GM18858 (cell line): ENCODE measurements at regions not wholly inside any gene's neighbourhood (a gene's known extent, or its start where the extent isn't known, plus 50 kb on each side); places are given as distances from the start of the nearest gene placed in this dataset.
"Not testable (repeated sequence)": the region's sequence is repeated elsewhere in the genome, so short reads cannot be mapped to it uniquely, and the experiment has no call there.

Experiments used
- ATAC-seq: cut with Tn5 transposase; IDR thresholded peaks from one replicate; pipeline ENCODE4 v1.9.1; 2021; ENCODE audit not compliant: unreplicated experiment

DNA sequence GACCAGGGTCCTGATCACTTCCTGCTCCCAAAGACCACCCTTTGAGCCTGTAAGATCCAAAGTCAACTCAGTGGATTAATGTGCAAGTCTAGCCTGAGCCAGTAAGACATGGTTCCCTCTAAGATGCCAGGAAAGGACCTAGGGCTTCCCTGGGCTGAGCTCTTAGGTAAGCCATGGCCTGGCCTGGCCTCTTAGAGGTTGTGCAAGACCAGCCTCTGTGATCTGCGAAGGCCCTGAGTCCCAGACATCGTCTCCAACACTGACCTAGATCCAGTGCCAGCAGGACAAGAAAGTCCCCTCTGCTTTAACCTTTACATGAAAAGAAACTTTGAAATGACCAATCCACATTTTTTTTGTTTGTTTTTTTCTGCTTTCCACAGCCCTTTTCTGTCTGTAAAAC, 73.6 kb upstream of the CYP1B1 start:
- ATAC-seq = no peak

DNA sequence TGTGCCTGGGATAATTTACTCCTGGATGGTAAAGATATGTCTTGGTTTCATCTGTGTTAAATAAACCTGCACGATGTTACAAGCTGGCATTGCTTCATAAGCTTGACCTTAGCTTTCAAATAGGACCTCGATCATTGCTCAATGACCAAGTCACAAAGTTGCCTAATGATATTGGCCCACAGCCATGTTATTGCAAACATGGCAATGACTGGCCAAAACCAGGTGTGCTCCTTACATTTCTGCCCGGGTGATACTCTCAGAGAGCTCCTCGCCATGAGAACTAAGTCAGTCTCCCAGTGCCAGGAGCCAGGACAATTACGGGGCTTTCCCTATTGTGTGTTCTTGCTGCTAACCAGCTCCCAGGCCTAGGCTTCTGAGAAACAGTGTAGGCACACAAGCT, 72.5 kb upstream of the CYP1B1 start:
- no peak for ATAC-seq

DNA sequence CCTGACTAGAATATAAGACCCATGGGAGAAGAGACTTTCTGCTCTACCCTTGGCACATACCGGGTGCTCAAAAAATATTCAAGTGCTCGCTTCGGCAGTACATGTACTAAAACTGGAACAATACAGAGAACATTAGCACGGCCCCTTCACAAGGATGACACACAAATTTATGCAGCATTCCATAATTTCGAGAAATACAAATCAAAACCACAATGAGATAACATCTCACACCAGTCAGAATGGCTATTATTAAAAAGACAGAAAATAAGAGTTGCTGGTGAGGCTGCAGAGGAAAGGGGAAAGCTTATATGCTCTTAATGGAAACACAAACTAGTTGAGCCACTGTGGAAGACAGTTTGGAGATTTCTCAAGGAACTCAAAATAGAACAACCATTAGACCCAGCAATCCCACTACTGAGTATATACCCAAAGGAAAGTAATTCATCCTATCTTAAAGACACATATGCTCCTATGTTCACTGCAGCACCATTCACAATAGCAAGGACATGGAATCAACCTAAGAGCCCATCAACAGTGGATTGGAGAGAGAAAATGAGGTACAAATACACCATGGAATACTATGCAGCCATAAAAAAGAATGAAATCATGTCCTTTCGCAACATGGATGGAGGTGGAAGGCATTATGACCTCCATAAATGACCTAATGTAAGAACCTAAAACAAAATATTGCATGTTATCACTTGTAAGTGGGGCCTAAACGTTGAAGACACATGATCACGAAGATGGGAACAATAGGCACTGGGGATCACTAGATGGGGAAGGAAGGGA, 71.6 kb upstream of the CYP1B1 start:
- ATAC-seq = no peak

DNA sequence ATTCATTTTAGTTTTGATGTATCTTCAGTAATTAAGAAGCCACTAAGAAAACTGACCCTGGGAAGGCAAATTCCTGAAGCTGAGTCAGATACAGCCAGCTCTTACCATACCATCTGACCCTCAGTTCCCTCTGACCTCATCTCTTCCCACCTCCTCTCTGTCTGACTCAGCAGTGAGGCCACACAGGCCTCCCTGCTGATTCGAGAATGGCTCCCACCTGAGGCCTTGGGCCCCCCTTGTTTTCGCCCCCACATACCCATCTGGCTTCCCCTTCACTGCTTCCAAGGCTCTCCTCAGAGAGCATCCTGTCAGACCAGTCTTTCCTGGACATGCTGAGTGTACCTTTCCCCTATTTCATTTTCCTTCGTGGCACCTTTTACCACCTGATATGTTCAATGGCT, 71.0 kb upstream of the CYP1B1 start:
- peak; percentile 90 for ATAC-seq

DNA sequence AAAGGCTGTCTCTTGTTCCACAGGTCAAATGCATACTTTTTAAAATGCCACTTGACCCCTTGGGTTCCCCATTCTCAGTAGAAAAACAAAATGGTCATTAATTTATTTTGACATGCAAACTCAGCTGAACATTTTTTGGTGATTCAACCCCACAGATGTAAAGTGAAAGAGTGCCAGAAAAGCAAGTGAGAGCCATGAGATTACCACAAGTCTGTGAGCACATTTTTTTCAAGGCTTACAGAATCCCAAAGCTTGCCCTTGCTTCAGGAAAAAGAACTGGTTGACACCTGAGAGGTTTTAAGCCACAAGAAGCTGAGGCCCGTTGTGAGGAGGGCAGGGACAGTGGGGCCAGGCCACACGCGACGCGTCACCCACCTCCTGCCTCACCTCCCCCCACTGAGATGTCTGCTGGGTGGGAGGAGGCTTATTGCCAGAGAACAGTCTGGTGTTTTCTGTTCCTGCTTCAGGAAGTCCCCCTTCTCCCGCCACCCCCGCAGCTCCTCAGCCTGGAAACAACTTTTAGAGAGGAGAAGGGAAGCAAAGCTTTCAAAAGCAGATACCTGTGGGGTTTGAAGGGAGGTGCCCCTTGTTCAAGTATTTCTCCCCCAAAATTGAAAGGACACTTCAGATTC, 70.4 kb upstream of the CYP1B1 start:
- ATAC-seq = peak; percentile 39

DNA sequence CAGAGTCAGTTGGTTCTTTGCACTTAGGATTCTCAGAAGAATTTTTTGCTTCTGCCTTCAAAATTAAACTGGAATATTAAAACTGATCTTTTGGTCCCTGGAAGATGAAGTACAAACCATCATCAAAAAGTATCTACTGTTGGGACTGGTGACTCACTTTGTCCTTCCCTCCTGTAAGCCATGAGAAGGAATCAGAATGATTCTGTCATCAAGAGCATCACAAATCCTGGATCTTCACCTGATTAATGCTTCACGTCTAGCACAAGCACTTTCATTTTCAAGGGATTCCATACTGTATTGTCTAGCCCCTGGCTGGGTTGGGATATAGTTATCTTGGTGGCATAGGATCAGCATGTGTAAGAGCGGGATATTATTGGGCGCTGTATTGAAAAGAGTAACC, 69.3 kb upstream of the CYP1B1 start:
- ATAC-seq = no peak

DNA sequence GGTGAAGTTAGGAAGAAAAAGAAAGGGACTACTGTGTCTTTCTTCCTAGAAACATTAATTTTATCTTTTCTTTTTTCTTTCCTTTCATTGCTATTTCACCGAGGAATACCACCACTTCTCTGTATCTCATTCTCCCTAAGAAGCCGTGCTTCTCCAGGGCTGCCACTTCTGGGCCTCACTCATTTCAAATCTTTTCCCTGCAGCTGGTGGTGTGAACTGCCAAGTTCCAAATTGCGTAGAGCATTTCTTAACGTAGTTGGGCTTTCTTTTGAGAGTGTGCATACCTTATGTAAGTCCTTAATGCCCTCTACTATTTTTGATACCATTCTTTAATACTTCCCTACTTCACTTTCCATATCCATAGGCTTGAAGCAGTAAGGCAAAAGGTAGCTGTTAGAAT, 66.7 kb upstream of the CYP1B1 start:
- no peak for ATAC-seq

DNA sequence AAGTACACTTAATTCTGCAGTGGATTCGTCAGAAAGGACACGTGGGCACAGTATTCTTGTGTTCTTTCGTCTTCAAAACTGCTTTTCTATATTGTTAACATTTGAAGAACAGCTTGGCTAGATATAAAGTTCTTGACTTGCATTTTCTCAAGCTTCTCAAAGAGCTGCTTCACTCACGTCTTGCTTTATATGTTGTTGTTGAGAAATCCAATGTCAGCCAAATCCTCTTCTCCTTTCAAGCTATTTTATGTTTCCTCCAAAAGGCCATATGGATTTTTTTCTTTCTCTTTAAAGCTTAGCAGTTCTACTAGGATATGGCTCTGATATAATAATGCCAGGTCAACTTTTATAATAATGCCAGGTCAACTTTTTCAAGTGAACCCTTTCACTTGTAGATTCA, 65.5 kb upstream of the CYP1B1 start:
- ATAC-seq = no peak

DNA sequence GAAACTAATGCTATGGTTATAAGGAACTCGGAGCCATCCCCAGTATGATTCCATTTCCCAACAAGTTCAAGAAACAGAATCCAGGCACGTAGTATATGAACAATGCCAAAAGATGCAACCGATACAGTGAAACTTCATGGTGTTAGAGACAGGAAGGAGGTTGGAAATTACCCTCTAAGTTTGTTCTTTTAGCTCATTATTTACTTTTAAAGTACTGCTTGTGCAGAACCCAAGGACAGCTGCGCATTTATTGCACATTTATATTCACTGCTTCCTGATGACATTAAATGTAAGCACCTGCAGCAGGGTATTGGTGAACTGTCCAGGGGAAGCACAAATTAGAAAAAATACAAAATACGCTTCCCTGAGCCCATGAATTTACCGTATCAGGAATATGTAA, 63.0 kb upstream of the CYP1B1 start:
- ATAC-seq = no peak

DNA sequence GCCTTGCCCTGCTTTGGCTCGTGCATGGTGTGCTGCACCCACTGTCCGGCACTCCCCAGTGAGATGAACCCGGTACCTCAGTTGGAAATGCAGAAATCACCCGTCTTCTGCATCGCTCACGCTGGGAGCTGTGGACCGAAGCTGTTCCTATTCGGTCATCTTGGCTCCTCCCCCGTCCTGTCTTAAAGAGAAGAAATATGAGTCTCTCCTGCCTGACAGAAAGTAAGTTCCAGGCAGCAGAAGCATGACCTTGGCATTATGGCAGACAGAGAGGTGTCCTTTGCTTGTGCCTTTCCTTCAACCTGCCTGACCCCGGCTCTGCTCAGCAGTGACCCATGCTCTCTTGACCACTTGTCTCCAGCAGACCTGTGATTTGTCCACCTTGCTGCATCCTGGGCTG, 62.5 kb upstream of the CYP1B1 start:
- no peak for ATAC-seq

DNA sequence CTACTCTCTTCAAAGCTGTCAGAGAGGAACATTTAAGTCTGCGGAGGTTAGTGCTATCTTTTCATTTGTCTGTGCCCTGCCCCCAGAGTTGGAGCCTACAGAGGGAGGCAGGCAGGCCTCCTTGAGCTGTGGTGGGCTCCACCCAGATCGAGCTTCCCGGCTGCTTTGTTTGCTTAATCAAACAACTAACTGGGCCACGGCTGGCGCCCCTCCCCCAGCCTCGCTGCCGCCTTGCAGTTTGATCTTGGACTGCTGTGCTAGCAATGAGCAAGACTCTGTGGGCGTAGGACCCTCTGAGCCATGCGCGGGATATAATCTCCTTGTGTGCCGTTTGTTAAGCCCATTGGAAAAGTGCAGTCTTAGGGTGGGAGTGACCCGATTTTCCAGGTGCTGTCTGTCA, 62.0 kb upstream of the CYP1B1 start:
- ATAC-seq = not testable (repeated sequence)

DNA sequence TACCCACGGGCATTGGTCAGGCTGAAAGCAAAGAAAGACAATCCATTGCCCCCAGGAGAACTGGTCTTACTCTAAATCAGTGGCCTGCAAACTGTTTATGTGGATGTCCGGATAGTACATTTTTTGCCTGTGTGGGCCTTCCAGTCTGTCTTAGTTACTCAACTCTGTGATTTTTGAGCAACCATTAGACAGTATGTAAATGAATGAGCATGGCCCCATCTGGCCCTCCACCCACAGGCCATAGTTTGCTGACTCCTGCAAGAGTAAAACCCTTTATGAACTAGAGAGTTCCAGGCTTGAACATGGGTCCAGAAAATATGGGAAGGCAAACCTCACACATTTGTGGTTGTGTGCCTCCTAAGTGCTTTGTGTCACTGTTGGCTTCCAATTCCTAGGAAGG, 55.7 kb upstream of the CYP1B1 start:
- no peak for ATAC-seq

DNA sequence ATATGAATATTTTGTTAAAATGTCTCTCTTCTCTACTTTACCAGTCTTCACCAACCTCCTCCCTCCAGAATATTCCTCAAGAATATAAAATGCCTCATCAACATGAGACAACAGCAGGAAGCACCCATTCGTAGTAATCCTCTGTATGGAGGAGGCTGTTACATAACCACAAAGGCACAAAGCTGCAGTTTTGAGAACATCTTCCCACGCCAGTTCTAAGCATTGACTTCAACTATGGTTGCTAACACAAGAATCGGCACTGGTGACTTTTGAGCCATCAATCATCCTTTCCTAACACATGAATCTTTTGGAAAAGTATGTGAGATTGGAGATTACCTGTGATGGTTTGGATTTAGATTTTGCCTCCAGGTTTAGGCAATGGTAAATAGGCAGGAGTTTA, 54.9 kb upstream of the CYP1B1 start:
- ATAC-seq = no peak

DNA sequence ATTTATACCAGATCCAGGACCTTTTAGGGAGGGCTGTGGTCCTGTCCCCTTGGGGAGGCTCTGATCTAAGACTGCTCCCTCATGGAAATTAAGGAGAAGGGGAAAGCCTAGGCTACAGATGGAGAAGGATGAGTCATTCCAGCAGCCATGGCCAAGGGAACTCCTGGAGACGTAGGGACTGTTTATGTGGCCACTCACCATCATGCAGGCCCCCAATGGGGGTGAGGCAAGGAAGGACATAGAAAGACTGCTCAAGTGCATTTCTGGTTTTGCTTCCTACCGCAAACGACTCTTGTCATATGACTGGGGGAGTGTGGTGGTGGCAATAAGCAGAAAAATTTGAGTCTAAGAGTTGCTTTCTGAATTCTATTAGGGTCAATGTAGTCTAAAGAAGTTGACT, 54.0 kb upstream of the CYP1B1 start:
- ATAC-seq = no peak

DNA sequence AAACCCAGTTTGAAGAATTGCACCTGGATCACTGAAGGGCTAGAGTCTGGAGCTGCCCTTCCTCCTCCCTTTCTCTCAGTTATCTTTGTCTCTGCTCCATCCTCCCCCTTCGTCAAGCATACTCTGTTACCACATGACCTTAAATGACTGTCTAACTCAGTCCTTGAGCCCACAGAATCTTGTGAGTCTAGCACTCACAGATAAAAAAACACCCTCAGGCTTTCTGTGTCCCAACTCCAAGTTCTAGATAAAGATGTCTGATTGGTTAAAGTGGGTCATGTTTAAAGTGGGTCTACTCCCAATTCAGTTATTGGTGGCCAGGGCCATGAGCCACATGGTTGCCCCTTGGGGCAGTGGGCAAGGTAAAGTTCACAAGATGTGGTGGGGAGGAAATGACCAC, 53.5 kb upstream of the CYP1B1 start:
- ATAC-seq = no peak

DNA sequence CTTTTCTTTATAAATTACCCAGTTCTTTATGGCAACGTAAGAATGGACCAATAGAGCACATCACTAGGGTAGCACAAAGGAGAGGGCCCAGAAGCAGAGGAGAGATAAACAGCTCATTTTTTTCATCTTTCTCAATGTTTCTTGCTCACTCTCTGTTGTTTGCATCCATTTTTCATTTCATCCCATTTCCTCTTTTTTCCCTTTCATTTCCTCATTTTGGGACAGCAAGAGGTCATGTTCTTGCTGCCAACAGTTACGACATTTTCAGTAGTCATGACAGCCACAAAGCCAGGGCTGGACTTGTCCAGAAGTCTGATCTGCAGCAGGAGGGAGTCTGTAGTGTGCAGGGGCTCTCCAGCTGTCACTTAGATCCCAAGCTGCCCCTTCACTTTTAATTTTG, 52.7 kb upstream of the CYP1B1 start:
- no peak for ATAC-seq

DNA sequence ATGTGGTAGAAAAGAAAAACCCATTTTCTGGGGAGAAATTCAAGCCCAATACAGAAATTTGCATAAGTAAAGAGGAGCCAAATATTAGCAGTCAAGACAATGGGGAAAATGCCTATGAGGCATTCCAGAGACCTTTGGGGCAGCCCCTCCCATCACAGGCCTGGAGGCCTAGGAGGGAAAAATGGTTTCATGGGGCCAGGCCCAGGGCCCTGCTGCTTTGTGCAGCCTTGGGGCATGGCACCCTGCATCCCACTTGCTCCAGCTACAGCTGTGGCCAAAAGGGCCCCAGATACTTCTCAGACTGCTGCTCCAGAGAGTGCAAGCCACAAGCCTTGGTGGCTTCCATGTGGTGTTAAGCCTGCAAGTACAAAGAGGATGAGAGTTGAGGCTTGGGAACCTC, 51.3 kb upstream of the CYP1B1 start:
- no peak for ATAC-seq

DNA sequence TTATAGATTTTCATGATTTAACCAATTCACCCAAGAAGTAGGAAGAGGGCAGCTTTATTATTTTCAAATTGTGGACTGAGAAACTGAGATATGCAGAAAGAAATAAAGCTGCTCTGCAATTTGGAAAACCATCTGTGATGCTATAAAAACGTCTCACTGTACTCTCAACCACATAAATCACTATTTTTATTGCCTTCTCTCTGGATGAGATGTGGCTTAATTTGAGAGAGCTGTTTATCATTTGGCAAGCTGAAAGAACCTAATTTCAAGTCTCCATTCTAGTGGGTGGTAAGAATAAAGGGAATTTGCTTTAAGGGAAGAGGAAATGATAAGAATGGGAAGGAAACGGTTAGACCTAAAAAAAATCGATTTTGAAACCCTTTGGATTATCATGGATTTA, 49.9 kb upstream of the CYP1B1 start:
- ATAC-seq = no peak
